SK-N-SH (cell line): ENCODE measurements at regions not wholly inside any gene's neighbourhood (a gene's known extent, or its start where the extent isn't known, plus 50 kb on each side); places are given as distances from the start of the nearest gene placed in this dataset.

Source experiments
- CHD2 ChIP-seq: fragments of 150-350 bp; IDR thresholded peaks from 2 replicates; pipeline ENCODE4 v1.6.1; 2018; ENCODE audit warnings: low read length; ENCODE audit not compliant: partially characterized antibody
- CTCF ChIP-seq: fragments of 200-600 bp; sonication (generic); IDR thresholded peaks from 2 replicates; pipeline ENCODE4 v1.6.1; 2017; ENCODE audit warnings: antibody characterized with exemption, mild to moderate bottlenecking, moderate library complexity
- EZH2phosphoT487 ChIP-seq: fragments of 200-600 bp; sonication (generic); IDR thresholded peaks from 2 replicates; pipeline ENCODE4 v1.6.1; 2017; ENCODE audit warnings: low read depth, mixed run types, mild to moderate bottlenecking, antibody characterized with exemption, moderate library complexity, borderline replicate concordance
- MXI1 ChIP-seq: IDR thresholded peaks from 2 replicates; pipeline ENCODE4 v1.6.1; 2012; ENCODE audit warnings: mild to moderate bottlenecking, low read depth, low read length, improper control_type of control experiment
- NFIC ChIP-seq: IDR thresholded peaks from 2 replicates; pipeline ENCODE4 v1.4.0; 2012; ENCODE audit warnings: borderline replicate concordance
- PBX3 ChIP-seq: IDR thresholded peaks from 2 replicates; pipeline ENCODE4; 2012
- POLR2AphosphoS5 ChIP-seq: IDR thresholded peaks from 2 replicates; pipeline ENCODE4 v1.6.1; 2012; ENCODE audit warnings: low read depth, low read length
- REST ChIP-seq: IDR thresholded peaks from 2 replicates; pipeline ENCODE4 v1.6.1; 2012; ENCODE audit warnings: mild to moderate bottlenecking, low read depth, low read length, moderate library complexity
- SIN3A ChIP-seq: IDR thresholded peaks from 2 replicates; pipeline ENCODE4 v1.6.1; 2012; ENCODE audit warnings: low read depth, mild to moderate bottlenecking, low read length, moderate library complexity, borderline replicate concordance
- SMC3 ChIP-seq: IDR thresholded peaks from 2 replicates; pipeline ENCODE4 v1.6.1; 2012; ENCODE audit warnings: low read depth, low read length, improper control_type of control experiment
- TAF1 ChIP-seq: IDR thresholded peaks from 2 replicates; pipeline ENCODE4 v1.6.1; 2012; ENCODE audit warnings: low read depth, mild to moderate bottlenecking, low read length, moderate library complexity, borderline replicate concordance
- TCF12 ChIP-seq: IDR thresholded peaks from 2 replicates; pipeline ENCODE4 v1.4.0; 2012
- TF ChIP-seq, protein P1 (sequence below): fragments of 150-350 bp; IDR thresholded peaks from 2 replicates; pipeline ENCODE4 v1.6.1; 2017; ENCODE audit warnings: antibody characterized with exemption, low read length, low read depth, borderline replicate concordance
- TF ChIP-seq, protein P2 (sequence below): IDR thresholded peaks from 2 replicates; pipeline ENCODE4 v1.4.0; 2012; ENCODE audit warnings: low read depth, borderline replicate concordance

DNA sequence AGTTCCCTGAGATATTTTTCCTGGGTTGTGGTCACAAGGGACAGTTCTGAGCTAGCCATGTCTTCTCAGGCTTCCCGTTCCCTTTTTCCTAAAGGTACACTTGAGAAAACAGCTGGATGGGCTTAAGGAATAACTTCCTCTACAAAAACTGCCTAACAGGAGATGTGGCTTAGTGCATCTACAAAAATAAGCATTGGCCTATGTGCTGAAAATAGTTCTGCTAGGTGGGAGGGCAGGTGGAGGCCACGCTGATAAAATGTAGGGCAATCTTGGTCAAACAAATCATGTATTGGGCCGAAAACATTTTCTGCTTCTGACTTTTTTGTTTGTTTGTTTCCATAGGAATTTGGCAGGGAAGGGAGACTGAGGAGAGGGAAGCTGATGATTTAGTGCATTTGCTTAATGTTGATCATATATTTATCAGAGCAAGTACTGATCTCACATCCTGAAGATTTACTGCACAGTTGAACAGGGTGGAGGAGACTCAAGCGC, 409.4 kb upstream of the FZD8 start:
- no peak for TF ChIP-seq MXI1
- TF ChIP-seq CTCF: no peak
- no peak for TF ChIP-seq NFIC
- no peak for TF ChIP-seq POLR2AphosphoS5
- TF ChIP-seq, protein P1, sequence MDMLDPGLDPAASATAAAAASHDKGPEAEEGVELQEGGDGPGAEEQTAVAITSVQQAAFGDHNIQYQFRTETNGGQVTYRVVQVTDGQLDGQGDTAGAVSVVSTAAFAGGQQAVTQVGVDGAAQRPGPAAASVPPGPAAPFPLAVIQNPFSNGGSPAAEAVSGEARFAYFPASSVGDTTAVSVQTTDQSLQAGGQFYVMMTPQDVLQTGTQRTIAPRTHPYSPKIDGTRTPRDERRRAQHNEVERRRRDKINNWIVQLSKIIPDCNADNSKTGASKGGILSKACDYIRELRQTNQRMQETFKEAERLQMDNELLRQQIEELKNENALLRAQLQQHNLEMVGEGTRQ: no peak
- TF ChIP-seq TCF12: no peak
- TF ChIP-seq CHD2: no peak
- no peak for TF ChIP-seq EZH2phosphoT487
- no peak for TF ChIP-seq TAF1
- TF ChIP-seq, protein P2, sequence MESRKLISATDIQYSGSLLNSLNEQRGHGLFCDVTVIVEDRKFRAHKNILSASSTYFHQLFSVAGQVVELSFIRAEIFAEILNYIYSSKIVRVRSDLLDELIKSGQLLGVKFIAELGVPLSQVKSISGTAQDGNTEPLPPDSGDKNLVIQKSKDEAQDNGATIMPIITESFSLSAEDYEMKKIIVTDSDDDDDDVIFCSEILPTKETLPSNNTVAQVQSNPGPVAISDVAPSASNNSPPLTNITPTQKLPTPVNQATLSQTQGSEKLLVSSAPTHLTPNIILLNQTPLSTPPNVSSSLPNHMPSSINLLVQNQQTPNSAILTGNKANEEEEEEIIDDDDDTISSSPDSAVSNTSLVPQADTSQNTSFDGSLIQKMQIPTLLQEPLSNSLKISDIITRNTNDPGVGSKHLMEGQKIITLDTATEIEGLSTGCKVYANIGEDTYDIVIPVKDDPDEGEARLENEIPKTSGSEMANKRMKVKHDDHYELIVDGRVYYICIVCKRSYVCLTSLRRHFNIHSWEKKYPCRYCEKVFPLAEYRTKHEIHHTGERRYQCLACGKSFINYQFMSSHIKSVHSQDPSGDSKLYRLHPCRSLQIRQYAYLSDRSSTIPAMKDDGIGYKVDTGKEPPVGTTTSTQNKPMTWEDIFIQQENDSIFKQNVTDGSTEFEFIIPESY: no peak
- no peak for TF ChIP-seq REST
- no peak for TF ChIP-seq PBX3
- no peak for TF ChIP-seq SMC3
- no peak for TF ChIP-seq SIN3A
